ENCODE measurements at regions not wholly inside any gene's neighbourhood (a gene's known extent, or its start where the extent isn't known, plus 50 kb on each side); places are given as distances from the start of the nearest gene placed in this dataset.

DNA sequence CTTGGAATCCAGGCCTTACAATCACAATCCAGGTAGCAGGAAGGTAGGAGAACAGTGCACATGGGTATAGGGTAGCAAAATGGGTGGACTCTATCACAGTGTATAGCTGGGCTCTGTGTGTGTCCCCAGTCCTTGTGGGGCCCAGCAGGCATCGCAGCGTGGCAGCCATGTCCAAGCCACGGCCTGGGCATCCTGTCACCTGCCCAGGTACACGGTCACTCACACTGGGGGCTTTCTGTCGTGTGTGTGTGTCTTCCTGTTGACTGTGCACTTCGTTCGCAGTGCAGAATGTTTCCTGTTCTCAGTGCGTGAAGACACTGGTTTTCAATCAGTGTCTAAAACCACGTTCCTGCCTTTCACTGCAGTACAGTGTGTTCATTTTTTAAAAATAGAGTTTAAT is 523.2 kb upstream of the JARID2 start:
- no peak for DNase-seq
- H3K27ac ChIP-seq: no peak overlapping the region
- intact Hi-C loops (cut with DNase I): no loop called here
- no peak overlapping the region for H3K4me3 ChIP-seq
- H3K27me3 ChIP-seq: no peaks in the 10 kb centered on the region
- no peaks in the 10 kb centered on the region for H3K9me3 ChIP-seq
- H3K36me3 ChIP-seq: no peaks in the 10 kb centered on the region
- TF ChIP-seq POLR2AphosphoS5 (IDR thresholded peaks at IDR 0.05): no peak
- TF ChIP-seq, protein P1, sequence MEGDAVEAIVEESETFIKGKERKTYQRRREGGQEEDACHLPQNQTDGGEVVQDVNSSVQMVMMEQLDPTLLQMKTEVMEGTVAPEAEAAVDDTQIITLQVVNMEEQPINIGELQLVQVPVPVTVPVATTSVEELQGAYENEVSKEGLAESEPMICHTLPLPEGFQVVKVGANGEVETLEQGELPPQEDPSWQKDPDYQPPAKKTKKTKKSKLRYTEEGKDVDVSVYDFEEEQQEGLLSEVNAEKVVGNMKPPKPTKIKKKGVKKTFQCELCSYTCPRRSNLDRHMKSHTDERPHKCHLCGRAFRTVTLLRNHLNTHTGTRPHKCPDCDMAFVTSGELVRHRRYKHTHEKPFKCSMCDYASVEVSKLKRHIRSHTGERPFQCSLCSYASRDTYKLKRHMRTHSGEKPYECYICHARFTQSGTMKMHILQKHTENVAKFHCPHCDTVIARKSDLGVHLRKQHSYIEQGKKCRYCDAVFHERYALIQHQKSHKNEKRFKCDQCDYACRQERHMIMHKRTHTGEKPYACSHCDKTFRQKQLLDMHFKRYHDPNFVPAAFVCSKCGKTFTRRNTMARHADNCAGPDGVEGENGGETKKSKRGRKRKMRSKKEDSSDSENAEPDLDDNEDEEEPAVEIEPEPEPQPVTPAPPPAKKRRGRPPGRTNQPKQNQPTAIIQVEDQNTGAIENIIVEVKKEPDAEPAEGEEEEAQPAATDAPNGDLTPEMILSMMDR (IDR thresholded peaks at IDR 0.05): no peak
- no peak for TF ChIP-seq POLR2A (IDR thresholded peaks at IDR 0.05)
- TF ChIP-seq EP300 (IDR thresholded peaks at IDR 0.05): no peak
- H3K4me1 ChIP-seq: peaks cover 0 to 6% (median 0%) of the 10 kb centered on the region in 4 donors
- WGBS, 2 donors: 62 to 89% methylated on average over 9 of the region's 9 CpGs

DNA sequence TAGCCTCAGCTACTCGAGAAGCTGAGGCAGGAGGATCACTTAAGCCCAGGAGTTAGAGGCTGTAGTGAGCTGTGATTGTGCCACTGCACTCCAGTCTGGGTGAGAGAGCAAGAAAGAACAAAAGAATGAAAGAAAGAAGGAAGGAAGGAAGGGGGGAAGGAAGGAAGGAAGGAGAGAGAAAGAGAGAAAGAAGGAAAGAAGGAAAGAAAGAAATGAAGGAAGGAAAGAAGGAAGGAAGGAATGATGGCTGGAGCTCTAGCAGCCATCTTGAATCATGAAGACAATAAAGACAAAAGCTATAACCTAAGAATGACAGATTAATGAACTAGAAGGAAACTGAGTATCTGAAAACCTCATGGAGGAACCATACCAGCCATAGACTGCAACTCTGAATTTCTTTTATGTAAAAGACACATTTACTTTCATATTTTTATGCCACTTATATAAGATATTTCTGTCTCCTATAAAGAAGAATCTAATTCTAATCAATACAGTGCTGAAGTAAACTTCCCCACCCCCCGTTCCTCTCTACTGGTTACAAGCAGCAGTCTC is 522.3 kb upstream of the JARID2 start:
- Histone ChIP-seq H3K9me3 (no peaks in the 10 kb centered on the region), H3K4me1 (peaks cover 0 to 6% (median 0%) of the 10 kb centered on the region in 4 donors), H3K4me3 (no peak overlapping the region), H3K27ac (no peak overlapping the region), H3K36me3 (no peaks in the 10 kb centered on the region), H3K27me3 (no peaks in the 10 kb centered on the region)
- intact Hi-C loops (cut with DNase I): no loop called here
- TF ChIP-seq POLR2A (IDR thresholded peaks at IDR 0.05) (no peak), POLR2AphosphoS5 (IDR thresholded peaks at IDR 0.05) (no peak), EP300 (IDR thresholded peaks at IDR 0.05) (no peak)
- TF ChIP-seq, protein P1 (IDR thresholded peaks at IDR 0.05): no peak
- WGBS, 2 donors: 95 to 98% methylated on average over 2 of the region's 2 CpGs
- no peak for DNase-seq

DNA sequence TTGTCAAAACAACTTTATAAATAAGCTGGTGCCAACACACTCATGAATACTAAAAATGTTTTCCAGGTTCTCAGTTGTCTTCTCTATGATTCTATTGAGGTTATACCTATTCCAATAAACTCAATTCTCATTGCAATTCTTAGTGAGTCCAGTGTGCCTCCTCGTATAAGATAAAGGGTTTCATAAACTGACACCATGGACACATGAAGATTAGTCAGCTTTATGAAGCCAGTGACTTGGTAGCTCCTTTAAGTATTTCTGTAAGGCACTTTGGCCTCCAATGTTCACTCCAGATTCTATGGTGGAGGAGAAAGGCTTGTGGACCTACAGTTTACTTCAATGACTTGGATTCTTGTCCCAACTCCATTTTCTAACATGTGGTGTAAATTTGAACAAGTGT is 521.3 kb upstream of the JARID2 start:
- no peaks in the 10 kb centered on the region for H3K27me3 ChIP-seq
- H3K36me3 ChIP-seq: no peaks in the 10 kb centered on the region
- intact Hi-C loops (cut with DNase I): no loop called here
- H3K4me1 ChIP-seq: peaks cover 0 to 6% (median 0%) of the 10 kb centered on the region in 4 donors
- H3K4me3 ChIP-seq: no peak overlapping the region
- no peak for DNase-seq
- 87 to 91% methylated on average over 1 of the region's 1 CpG for WGBS, 2 donors
- no peak overlapping the region for H3K27ac ChIP-seq
- H3K9me3 ChIP-seq: no peaks in the 10 kb centered on the region
- TF ChIP-seq, protein P1 (IDR thresholded peaks at IDR 0.05): no peak
- TF ChIP-seq EP300 (IDR thresholded peaks at IDR 0.05) (no peak), POLR2AphosphoS5 (IDR thresholded peaks at IDR 0.05) (no peak), POLR2A (IDR thresholded peaks at IDR 0.05) (no peak)

DNA sequence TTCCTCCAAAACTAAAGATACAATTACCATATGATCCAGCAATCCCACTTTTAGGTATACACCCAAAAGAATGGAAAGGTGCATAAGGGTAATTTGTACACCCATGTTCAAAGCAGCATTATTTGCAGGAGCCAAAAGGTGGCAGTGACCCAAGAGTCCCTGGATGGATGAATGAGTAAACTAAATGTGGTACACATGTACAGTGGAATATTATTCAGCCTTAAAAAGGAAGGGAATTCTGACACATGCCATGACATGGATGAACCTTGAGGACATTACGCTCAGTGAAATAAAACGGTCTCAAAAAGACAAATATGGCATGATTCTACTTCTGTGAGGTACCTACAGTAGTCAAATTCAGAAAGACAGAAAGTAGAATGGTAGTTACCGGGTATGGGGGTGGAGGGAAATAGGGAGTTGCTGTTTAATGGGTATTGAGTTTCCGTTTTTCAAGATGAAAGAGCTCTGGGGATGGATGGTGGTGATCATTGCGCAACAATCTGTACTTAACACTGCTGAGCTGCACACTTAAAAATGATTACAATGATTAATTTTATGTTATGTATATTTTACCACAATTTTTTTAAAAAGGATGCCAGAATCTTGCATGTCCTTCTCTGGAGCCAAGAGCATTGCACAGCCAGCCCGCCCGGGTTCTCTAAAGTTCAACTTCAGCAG is 518.9 kb upstream of the JARID2 start:
- H3K9me3 ChIP-seq: no peaks in the 10 kb centered on the region
- no peak overlapping the region for H3K27ac ChIP-seq
- no peaks in the 10 kb centered on the region for H3K27me3 ChIP-seq
- H3K4me1 ChIP-seq: no peaks in the 10 kb centered on the region
- TF ChIP-seq EP300 (IDR thresholded peaks at IDR 0.05) (no peak), POLR2AphosphoS5 (IDR thresholded peaks at IDR 0.05) (peak in 1 of 4 donors; percentile 5)
- DNase-seq: no peak
- WGBS, 2 donors: 87 to 92% methylated on average over 7 of the region's 7 CpGs
- H3K36me3 ChIP-seq: no peaks in the 10 kb centered on the region
- intact Hi-C loops (cut with DNase I): no loop called here
- H3K4me3 ChIP-seq: no peak overlapping the region

DNA sequence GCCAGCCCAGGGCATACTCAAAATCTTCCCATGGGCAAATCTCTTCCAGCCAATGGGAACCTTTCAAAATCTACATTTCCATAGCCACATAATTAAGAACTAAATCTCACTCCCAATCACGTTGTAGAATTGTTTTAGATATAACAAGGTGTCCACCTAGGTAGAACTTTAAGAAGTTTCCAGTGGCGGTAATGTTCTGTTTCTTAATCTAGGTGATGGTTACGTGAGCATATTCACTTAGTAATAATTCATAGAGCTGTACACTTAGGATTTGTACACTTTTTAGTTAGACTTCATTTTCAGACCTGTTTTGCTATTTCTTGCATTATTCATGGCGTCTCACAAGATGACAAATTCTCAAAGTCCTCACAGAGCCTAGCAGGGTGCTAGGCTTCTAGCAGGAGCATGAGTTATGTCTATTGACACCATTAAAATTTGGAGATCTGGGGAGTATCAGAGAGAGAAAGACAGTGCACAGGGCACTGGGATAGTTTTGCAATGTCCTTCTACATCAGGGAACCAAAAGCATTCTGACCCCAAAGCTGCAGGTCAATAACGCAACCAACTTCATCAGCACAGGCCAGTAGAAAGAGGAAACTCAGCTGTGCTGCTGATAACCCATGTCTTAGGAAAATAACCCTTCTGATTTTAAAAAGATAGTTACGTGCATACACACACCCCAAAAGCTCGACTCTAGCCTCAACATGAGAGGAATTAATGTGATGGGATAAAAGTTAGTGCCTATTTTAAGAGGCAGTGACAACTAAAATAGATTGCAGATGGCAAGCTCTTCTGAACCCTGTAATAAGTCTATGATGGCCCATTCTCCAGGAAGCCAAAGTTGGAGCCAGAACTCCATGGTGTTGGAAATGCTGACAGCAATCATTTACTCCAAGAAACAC is 518.1 kb upstream of the JARID2 start:
- Histone ChIP-seq H3K27ac (peak overlapping the region; percentile 21 to 63 (median 41)), H3K4me3 (no peak overlapping the region), H3K27me3 (no peaks in the 10 kb centered on the region), H3K9me3 (no peaks in the 10 kb centered on the region), H3K36me3 (no peaks in the 10 kb centered on the region), H3K4me1 (no peaks in the 10 kb centered on the region)
- TF ChIP-seq, protein P1 (IDR thresholded peaks at IDR 0.05): no peak
- TF ChIP-seq POLR2A (IDR thresholded peaks at IDR 0.05) (no peak), EP300 (IDR thresholded peaks at IDR 0.05) (peak in 1 of 4 donors; percentile 7), POLR2AphosphoS5 (IDR thresholded peaks at IDR 0.05) (peak in 3 of 4 donors; percentile 9 to 59 (median 36))
- DNase-seq: no peak
- 83 to 91% methylated on average over 7 of the region's 7 CpGs for WGBS, 2 donors
- intact Hi-C loops (cut with DNase I): no loop called here

Measured in sigmoid colon (tissue), 6 donors.